Inflammatory macrophage treated with lipopolysaccharide for 1 hour (primary cell): ENCODE measurements at regions not wholly inside any gene's neighbourhood (a gene's known extent, or its start where the extent isn't known, plus 50 kb on each side); places are given as distances from the start of the nearest gene placed in this dataset.
A peak's percentile ranks its signal among the peaks of the same experiment; 100 is the strongest.

Experiments
- DNase-seq, 2 donors: peaks; one replicate each; pipeline ENCODE4 v3.0.0-alpha.2; 2020 to 2022

DNA sequence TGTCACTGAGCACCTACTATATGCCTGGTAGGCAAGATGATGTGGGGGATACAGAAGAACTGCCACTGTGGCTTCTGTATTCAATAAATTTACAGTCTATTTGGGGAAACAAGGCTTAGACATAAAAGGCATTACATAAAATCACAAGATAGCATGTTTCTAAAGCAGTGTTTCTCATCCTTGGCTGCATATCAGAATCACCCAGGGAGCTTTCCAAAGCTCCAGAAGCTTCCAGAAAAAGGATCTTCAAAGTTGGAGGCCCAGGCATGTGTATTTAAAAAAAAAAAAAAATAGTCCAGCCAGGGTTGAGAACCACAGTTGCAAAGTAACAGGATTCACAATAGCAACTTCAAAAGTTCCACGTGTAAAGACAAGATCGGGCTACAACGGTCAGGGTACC lies 112.4 kb upstream of the SPACA1 start:
- no peak for DNase-seq

DNA sequence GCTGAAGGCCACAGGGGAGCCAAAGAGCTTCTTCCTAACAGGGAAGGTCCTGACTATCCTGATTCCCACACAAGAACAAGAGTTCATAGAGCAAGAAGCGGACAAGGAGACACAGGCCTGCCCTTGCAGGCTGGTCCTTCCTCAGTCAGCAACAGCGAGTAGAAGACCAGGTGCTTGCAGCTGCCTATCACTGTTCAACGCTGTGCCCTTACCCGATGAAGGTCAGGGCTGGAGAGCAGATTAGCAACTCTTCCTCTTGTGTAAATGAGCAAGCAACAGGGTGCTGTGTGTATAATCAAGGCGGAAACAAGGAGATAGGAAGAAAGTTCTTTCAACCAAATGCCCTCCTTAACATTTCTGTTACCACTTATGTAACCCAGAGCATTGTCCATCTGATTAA lies 115.3 kb upstream of the SPACA1 start:
- DNase-seq = no peak

DNA sequence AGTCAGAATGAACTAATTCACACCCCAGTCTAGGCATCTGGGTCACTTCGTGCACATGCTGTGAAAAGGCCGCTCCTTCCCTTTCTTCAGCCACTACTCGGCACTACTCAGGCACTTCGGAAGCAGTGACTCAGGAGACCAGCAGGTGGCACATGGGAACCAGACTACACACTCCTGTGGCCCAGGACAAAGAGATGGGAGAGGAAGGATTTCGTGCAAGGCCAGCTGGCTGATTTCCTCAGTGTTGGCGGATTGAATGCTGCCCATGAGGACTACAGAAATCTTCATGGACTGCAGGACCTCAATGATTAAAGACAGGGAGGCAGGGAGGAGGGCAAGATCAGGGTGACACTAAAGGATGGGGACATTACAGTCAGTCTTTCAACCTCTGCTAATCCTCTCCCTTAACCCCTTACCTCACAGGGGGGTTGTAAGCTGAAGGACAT lies 117.8 kb upstream of the SPACA1 start:
- peak; percentile 57 to 73 for DNase-seq

DNA sequence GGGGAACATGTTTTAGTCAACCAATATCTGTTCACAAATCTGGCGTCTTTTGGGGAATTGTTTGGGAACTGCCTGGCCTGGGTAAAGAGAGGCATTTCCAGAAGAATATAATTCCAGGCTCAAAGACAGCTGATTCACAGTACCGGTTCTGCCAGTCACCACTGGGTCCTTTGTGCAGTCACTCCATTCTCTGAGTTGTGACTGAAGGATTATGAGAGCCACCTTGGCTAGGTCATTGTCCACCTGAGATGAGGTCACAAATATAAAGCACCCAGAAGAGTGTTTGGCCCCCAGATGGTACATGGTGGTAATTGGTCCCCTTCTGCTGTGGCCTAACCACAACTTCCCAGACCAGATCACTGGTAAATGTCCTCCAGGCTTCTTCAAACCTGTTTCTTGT lies 121.0 kb upstream of the SPACA1 start:
- DNase-seq = no peak

- DNase-seq = no peak
These were observed 121.6 kb upstream of the SPACA1 start for GRCh38 chr6:87926072-87926471.

DNA sequence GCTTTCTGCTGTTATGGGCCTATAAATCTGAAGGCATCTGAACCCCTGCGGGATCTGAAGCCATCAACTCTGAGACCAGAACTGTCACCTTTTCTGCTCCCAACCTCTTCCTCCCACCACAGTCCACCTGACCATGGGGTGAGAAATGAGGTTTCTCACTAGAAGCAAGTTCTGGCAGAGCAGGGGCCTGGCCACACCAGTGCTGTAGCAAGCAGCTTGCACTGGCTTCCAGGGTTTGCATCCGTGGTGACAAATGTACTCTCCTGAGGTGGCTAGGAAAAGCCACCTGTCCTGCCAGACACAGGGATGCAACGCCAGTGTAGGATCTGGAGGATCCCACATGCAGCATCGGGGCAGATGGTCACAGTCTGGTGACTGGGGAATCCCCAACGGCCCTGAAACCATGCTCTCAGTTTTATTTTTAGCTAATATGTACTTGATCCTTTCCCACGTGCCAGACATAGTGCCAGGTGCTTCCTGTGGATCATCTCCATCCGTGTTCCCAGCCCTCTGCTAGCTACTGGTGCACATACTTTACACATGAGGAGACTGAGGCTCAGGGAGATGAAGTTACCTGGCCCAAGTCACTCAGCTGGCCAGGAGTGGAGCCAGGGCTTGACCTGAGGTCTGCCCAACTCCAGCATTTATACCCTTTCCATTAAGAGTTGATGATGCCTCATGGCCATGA lies 122.1 kb upstream of the SPACA1 start:
- DNase-seq = peak in 1 of 2 donors; percentile 2

DNA sequence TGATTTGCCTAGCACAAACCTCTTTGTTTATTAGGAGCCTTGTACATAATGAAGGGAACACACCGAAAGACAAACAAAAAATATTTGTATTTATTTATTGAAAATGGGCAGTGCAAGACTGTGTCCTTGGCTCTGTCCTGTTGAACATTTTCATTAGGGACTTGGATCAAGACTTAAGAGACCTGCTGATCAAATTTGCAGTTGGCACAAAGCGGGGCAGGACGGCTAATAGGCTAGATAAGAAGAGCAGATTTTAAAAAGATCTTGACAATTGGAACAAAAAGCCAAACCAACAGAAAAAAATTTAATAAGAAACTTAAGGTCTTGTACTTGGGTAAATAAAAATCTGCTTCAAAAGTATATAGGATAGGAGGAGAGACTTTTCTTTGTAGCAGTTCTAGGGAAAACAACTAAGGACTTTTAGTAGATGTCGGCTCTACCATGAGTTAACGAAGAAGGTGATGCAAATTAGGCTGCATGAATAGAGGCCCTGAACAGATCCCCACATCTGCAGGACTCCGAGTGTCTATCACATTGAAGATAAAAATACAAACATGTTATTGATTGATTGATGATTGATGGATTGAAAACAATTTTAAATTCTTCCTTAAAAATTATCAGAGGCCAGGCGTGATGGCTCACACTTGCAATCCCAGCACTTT lies 124.1 kb upstream of the SPACA1 start:
- no peak for DNase-seq

GRCh38 chr6:87922947-87923330 lies 124.7 kb upstream of the SPACA1 start:
- DNase-seq = peak; percentile 22 to 29

DNA sequence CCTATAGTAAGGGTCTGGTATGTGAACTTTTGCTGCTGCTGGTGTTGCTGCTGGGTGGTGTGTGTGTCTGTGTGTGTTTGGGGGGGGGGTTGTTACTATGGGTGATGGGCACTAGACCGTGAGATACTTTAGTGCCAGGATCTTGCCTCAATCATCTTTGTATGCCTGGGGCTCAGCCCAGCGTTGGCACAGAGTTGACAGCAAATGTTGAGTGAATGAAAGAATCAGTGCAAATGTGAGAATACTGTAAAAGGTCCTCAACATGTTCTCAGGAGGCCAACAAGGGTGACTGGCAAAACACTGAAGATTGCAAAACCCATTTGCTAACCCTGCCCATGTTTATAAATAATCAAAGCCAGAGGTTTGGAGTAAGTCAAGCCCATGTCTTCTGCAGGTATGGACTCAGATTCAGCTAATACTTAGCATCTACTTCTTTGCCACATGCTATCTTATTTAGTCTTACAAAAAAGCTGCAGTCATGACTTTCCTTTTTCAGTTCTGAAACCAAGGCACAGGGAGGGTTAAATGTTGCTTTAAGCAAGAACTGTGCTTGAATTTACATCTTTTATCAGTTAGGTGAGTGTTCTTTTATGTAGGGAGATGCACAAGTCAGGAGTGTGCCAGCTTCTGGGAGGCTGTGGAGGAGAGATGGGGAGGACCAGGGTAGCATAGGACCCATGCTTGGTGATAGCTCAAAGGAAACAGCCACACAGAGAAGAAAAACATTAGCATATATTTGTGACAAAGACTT lies 125.3 kb upstream of the SPACA1 start:
- DNase-seq = no peak

DNA sequence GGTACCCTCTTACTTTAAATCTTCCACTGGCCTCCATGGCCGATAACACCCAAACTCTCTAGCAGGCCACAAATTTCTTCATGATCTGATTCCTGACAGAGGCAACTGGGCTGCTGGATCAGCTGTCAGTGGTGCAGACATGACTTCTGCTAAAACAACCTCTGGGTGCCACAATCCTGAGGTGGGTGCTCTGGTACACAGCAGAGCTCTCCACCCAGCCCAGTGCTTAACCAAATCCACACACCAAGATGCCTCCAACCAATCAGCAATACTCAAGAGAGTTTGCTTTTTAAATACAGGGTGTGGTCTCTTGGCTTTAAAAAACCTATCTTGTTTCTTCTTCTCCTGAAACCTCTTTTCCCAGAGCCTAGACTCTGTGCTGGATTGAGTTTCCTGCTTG lies 126.6 kb upstream of the SPACA1 start:
- no peak for DNase-seq

- no peak for DNase-seq
These were observed 127.4 kb upstream of the SPACA1 start for GRCh38 chr6:87920245-87920644.

- DNase-seq = no peak
These were observed 128.2 kb upstream of the SPACA1 start for GRCh38 chr6:87919416-87919815.

GRCh38 chr6:87919001-87919400 lies 128.6 kb upstream of the SPACA1 start:
- DNase-seq = no peak

DNA sequence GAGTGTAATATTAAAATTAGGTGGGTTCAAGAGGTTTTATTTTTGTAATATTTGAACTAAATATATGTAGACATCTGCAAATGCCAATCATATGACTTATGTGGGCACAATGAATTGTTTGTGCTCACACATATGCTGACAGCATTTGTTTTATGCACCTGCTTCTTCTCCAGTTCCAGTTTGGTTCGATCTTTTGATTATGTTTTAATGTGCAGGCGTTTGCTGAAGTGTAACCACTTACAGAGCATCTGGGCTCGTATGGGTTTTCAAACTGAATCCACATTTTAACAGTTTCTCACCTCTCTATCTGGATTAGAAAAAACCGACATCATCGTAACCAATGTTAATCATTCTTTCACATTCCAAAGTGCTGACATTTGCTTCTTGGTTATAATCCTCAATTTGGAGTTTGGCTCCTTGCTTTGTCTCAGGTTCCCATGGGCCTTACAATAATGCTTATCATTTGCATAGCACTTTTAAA lies 129.1 kb upstream of the SPACA1 start:
- no peak for DNase-seq

GRCh38 chr6:87917886-87918285 lies 129.8 kb upstream of the SPACA1 start:
- DNase-seq = no peak

DNA sequence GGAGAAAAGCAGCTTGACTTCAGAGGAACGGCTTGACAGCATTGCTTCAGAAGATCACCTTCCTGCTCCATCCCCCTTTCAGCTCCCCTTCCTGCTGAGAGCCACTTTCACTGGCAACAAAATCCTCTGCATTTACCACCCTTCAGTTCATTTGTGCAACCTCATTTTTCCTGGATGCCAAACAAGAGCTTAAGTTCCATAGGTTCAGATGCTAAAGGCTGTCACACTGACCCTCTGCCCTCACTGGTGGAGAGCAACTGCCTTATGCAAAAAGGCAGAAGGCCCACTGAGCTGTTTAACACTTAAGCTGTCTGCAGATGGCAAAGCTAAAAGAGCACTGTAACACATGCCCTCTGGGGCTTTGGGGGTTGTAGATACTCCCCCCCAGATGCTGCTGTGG lies 131.2 kb upstream of the SPACA1 start:
- no peak for DNase-seq

GRCh38 chr6:87914637-87915395 lies 132.8 kb upstream of the SPACA1 start:
- no peak for DNase-seq

DNA sequence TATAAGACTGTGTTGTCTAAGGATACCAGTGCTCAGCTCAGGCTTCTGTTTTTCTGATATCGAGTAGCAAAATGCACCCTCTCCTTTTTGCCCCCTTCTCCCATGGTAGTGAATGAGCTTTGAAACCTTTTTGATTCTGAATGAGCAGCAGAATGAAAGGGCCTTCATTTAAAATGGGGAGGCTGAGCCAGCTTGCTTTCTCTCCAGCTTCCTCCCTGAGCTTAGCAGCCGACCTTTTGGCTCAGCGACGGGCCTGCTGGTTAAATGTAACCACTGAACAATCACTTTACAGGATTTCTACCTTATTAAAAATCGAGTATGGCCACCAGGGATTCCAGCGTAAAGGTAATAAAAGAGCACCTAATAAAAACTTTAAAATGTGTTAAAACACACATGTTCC lies 133.7 kb upstream of the SPACA1 start:
- no peak for DNase-seq

DNA sequence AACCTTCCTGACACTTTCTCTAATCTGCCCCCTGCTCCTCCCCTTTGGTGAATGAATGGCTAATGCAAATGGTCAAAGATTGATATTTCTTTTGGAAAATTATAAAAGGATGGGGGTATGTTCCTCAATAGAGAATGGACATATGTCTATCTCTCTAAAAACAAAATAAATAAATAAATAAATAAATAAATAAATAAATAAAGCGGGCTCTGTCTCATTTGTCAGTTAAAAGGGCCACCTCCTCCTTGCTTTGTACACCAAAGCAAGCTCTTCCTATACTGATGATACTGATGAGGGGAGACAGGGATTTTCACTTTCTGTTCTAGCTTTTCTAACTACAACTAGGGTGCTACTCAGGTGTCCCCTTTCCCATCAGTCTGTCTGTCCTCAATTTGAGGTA lies 135.5 kb upstream of the SPACA1 start:
- no peak for DNase-seq

DNA sequence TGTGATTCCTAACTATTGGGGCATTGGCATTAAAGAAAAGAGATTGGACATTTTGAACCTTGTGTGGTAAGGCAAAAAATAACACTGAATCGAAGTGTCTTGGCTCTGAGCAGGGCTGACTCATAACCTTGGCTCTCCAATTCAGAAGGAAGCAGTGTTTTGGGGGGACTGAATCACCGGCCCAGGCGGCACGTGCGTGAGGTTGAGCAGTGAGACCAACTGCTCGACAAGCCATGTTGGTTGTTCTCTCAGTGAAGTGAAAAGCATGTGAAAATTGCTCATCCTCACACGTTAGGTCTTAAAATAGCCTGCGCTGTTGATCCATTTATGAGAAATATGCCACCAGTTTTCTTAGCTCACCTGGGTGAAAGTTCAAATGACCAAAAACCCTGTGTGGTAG lies 137.8 kb upstream of the SPACA1 start:
- no peak for DNase-seq

GRCh38 chr6:87908978-87909811 lies 138.4 kb upstream of the SPACA1 start:
- DNase-seq = no peak

GRCh38 chr6:87907521-87907920 lies 140.1 kb upstream of the SPACA1 start:
- DNase-seq = no peak
